HG03108 (cell line): ENCODE measurements at regions not wholly inside any gene's neighbourhood (a gene's known extent, or its start where the extent isn't known, plus 50 kb on each side); places are given as distances from the start of the nearest gene placed in this dataset.

Experiments used
- ATAC-seq: cut with Tn5 transposase; IDR thresholded peaks from one replicate; pipeline ENCODE4 v1.9.1; 2021; ENCODE audit warnings: moderate library complexity; ENCODE audit not compliant: unreplicated experiment

- no peak for ATAC-seq
These were observed 181.1 kb downstream of the SPCS3 start for GRCh38 chr4:176500894-176501293.

DNA sequence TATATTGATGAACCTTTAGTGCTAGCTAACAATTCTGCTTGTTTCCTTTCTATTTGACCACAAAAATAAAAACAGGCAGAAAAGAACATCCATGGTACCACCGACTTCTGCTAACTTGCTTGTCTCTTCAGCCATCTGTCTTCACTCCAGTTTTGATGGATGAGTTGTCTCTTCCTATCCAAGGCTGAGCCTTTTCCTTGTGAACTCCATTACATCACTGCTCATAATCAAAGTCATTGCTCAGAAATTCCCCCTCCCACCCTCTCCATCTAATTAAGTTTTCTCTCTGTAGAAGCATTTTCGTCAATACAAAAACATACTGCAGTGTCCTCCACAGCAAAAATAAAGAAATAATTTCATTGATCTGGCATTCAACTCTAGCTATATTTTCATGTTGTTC is 184.4 kb downstream of the SPCS3 start:
- ATAC-seq: no peak

- ATAC-seq: no peak
These were observed 188.2 kb downstream of the SPCS3 start for GRCh38 chr4:176507845-176508533.

DNA sequence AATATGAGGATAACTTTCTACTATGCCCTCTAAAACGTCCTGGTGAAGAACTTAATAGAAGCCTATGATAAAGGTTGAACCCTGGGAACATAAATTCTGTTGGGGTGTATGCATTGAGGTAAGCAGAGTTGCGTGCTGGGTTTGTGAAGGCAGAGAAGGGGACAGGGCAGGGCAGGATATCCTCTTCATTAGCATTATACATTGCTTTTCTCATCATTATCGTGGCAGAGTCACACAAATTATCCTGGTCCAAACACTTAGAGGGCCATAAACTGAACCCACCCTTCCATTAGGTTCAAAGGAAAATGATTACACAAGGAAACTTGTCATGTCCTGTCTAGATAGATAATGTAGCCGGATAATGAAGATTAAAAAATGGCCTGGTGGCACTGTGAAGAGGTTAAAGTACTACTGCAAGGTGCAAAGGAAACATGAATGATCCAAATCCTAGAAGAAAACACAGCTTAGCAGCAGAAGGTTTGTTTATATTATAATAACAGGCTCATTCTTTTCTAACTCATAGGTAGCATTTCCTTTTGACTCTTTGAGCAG is 189.1 kb downstream of the SPCS3 start:
- no peak for ATAC-seq

- ATAC-seq: no peak
These were observed 205.8 kb downstream of the SPCS3 start for GRCh38 chr4:176525576-176525975.

GRCh38 chr4:176526704-176527103 is 206.9 kb downstream of the SPCS3 start:
- ATAC-seq: no peak

DNA sequence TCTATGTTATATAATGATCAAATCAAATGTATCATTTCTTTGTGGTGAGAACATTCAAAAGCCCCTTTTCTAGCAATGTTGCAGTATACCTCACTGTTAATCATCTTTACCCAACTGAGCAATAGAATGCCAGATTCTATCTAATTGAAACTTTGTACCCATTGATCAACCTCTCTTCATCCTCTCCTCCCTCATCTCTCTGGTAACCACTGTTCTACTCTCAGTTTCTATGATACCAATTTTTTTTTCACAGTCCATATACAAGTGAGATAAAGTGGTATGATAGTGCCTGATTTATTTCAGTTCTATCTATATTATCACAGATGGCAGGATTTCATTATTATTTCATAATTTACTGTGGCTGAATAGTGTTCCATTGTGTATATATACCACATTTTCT is 209.8 kb downstream of the SPCS3 start:
- ATAC-seq: no peak

- ATAC-seq: no peak
These were observed 213.4 kb downstream of the SPCS3 start for GRCh38 chr4:176533159-176533558.

DNA sequence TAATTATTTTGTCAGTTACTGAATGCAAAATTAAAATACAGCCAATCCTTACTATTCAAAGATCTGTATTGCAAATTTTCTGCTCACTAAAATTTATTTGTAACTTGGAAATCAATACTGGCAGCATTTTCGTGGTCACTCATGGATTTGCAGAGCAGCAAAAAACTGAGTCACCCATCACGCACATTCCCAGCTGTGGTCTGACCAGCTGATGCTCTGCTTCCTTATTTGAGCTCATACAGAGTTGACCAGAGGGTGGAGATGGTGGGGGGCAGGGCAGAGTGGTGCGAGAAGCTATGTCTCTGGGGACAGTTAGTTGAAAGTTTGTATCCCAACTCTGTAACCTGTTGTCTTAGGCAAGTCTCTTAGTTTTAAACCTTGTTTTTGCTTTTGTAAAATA is 214.8 kb downstream of the SPCS3 start:
- ATAC-seq: no peak

DNA sequence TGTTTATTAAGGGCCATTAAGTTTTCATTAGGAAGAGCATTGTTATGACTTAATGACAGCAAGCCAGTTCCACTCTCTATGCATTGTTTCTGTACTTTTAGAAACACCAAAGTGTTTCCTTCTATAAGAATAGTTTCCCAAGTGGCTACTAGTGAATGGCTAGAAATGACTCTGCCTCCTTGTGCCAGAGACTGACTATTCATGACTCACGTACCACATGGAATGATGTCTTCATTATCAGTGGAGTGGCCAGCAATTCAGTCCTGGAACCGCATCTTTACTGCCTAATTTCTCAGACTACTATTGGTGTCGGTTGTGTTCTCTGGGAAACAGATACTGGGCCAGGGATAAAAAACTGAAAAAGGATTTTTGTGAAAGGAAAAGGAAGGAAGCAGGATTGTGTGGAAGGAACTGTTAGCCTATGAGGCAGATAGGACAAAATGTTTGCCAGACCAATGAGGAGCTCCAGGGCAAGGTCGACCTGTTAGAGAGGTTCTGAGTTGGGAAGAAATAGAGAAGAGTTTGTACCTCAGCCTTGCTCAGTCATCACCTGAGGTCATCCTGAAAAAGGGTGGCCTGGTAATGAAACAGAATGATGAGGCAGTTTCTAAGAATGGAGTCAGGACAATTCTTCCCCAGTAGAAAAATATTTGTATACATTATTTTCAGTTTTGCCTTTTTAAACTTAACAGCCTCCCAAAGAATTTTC is 218.6 kb downstream of the SPCS3 start:
- ATAC-seq: no peak

DNA sequence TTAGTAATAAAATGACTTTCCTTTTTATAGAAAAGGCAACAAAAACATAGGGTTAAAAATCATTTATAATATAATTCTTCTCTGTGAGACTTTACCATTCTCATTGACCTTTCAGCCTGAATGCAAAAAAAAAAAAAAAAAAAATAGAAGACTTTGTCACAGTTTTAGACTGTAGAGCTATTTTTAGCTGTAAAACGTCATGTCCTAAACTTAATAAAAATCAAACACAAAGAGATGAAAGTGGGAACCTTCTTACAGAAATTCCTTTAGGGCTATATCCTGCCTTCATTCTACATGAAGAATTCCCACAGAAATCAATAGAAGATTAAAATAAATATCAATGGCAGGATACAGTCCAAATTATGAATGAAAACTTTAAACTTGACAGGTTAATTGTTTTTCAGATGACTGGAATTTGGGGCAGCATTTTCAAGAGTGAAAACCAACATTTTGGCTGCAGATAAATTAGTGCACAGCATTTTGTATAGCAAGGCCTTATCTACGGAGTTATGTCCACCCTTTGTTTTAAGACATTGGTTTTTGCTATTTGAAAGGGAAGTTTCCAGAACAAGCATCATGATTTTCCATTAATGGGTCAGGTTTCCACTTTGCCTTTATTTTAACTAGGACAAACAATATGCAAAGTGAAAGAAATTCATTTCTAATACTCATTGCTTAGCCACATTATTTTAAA is 219.5 kb downstream of the SPCS3 start:
- no peak for ATAC-seq

GRCh38 chr4:176539785-176540175 is 220.0 kb downstream of the SPCS3 start:
- ATAC-seq: no peak

GRCh38 chr4:176540814-176541213 is 221.0 kb downstream of the SPCS3 start:
- no peak for ATAC-seq

GRCh38 chr4:176545872-176546271 is 226.1 kb downstream of the SPCS3 start:
- no peak for ATAC-seq

DNA sequence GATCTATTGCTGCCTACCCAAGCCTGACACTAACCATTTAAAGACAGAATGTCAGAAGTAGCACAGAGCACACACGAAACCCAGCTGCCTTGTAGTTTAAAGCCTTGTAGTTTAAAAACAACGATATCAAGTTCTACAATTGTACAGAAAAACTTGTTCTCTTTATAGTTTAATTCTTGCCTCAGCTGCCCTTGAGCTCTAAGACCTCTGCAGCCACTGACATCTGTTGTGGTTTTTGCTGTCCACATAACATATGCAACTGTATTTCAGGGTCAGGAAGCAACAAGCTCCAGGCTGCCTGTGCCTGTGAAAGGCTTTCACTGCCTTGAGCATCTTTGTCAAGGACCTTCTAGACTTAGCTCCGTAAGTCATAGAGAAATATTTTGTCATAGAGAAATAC is 227.2 kb downstream of the SPCS3 start:
- no peak for ATAC-seq

DNA sequence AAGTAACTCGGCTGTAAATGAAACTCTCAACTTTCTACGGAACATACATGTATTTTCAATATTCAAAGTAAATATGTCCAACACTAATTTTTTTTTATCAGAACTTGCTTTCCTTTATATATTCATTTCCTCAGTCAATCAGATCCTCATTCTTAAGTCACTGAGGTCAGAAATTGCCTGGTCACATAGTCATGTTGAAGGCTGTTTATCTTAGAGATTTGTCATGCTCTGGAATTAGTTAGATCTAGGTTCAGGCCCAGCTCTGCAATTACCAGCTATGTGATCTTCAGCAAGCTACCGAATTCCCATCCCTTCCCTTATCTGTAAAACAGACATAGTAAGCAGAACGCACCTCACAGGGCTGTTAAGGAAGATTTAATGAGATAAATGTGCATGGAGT is 228.8 kb downstream of the SPCS3 start:
- no peak for ATAC-seq

DNA sequence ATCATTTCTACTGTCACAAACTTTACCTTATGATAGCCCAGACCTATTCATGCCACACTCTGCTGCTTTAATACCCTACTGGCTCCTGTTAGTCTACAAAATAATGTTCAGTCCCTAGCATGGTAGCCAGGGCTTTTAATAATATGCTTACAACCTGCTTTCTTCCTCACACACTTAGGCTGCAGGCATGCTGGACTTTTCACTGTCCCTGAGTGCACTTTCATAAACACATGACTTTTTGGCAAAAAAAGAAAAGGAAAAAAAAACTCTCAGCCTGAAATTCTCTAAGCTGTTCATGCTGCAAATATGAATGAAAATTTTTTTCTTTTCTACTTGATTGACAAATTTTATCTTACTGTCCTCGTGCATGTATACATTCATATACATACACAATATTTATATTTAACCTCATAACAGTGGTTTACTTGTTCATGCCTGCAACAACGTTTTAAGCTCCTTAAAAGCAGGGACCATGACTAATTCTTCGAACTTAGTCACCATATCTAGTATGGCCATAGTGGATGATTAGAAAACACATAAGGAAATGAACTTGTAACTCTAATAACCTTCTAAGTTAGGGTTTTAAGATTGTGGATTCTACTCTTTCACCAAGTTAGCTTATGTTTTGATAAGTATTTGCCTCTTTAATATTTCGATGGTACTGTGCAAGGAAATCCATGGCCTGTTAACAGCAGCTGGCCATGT is 229.5 kb downstream of the SPCS3 start:
- no peak for ATAC-seq

- ATAC-seq: no peak
These were observed 234.1 kb downstream of the VEGFC start for GRCh38 chr4:176558661-176559060.

DNA sequence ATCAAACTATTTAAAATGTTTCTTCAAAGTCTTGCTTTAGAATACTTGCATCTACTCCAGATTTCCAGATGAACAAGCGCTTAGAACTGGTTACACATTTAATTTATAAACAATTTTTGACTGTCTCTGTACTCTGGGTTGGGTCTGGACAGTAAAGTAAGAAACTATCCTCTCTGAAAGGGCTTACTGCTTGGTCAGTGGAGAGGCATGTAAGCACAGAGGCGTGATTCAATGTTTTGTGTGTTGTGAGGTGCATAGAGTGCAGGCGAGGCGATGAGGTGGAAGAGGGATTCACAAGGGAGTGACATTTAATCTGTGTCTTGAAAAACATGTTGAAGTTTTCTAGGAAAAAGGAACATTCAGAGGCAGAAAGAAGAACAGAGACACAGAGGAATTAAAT is 231.4 kb downstream of the VEGFC start:
- no peak for ATAC-seq

DNA sequence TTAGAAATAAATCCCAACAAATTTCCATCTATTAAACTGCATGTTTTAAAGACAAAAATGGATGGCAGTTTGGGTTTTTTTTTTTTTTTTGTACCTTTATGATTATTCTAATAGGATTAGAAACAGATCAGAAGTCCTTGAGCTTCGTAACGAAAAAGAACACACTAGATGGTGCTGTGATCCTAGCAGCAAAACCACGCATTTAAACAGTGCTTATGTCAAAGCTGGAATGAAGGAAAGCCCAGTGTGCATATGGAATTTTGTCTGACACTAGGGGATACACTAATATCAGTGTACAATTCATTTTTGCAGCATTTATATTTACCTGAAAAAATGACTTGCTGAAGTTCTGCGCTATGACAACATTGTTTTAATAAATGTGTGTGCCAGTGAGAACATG is 229.1 kb downstream of the VEGFC start:
- ATAC-seq: no peak

GRCh38 chr4:176565049-176565448 is 227.7 kb downstream of the VEGFC start:
- no peak for ATAC-seq
